ENCODE measurements at regions not wholly inside any gene's neighbourhood (a gene's known extent, or its start where the extent isn't known, plus 50 kb on each side); places are given as distances from the start of the nearest gene placed in this dataset.
"Not testable (repeated sequence)": the region's sequence is repeated elsewhere in the genome, so short reads cannot be mapped to it uniquely, and the experiment has no call there.

DNA sequence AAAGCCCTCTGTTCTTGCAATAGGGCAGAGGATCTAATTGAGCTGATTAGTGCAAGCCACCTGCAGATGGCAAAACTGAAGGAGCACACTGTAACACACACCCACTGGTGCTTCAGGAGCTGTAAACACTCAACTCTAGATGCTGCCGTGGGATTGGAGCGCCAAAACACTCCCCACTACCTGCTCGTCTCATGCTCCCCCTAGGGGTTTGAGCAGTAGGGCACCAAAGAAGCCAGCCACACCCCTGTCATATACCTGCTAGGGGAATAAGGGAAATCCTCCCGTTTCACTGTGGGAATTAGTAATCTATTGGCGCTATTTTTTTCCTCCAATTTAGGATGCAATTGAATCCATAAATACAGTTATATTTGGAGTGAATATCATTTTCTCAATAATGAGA, 360.2 kb downstream of the GLUD2 start:
- intact Hi-C loops (cut with micrococcal nuclease; ENCODE audit: unreplicated experiment) (no loop called here), in situ Hi-C loops (cut with HindIII; ENCODE audit: low pct_unique_long_range_greater_than_20kb, low sequenced_read_pairs) (no loop called here)
- TF ChIP-seq, protein P1, sequence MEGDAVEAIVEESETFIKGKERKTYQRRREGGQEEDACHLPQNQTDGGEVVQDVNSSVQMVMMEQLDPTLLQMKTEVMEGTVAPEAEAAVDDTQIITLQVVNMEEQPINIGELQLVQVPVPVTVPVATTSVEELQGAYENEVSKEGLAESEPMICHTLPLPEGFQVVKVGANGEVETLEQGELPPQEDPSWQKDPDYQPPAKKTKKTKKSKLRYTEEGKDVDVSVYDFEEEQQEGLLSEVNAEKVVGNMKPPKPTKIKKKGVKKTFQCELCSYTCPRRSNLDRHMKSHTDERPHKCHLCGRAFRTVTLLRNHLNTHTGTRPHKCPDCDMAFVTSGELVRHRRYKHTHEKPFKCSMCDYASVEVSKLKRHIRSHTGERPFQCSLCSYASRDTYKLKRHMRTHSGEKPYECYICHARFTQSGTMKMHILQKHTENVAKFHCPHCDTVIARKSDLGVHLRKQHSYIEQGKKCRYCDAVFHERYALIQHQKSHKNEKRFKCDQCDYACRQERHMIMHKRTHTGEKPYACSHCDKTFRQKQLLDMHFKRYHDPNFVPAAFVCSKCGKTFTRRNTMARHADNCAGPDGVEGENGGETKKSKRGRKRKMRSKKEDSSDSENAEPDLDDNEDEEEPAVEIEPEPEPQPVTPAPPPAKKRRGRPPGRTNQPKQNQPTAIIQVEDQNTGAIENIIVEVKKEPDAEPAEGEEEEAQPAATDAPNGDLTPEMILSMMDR (IDR thresholded peaks at IDR 0.05) = no peak
- TF ChIP-seq SIN3A (IDR thresholded peaks at IDR 0.05; ENCODE audit: borderline replicate concordance, insufficient read depth, low read depth, low read length) (no peak), POLR2AphosphoS5 (IDR thresholded peaks at IDR 0.05; ENCODE audit: low read depth, low read length) (no peak), TCF7L2 (IDR thresholded peaks at IDR 0.05; ENCODE audit: low read depth, low read length) (no peak)
- TF ChIP-seq, protein P2, sequence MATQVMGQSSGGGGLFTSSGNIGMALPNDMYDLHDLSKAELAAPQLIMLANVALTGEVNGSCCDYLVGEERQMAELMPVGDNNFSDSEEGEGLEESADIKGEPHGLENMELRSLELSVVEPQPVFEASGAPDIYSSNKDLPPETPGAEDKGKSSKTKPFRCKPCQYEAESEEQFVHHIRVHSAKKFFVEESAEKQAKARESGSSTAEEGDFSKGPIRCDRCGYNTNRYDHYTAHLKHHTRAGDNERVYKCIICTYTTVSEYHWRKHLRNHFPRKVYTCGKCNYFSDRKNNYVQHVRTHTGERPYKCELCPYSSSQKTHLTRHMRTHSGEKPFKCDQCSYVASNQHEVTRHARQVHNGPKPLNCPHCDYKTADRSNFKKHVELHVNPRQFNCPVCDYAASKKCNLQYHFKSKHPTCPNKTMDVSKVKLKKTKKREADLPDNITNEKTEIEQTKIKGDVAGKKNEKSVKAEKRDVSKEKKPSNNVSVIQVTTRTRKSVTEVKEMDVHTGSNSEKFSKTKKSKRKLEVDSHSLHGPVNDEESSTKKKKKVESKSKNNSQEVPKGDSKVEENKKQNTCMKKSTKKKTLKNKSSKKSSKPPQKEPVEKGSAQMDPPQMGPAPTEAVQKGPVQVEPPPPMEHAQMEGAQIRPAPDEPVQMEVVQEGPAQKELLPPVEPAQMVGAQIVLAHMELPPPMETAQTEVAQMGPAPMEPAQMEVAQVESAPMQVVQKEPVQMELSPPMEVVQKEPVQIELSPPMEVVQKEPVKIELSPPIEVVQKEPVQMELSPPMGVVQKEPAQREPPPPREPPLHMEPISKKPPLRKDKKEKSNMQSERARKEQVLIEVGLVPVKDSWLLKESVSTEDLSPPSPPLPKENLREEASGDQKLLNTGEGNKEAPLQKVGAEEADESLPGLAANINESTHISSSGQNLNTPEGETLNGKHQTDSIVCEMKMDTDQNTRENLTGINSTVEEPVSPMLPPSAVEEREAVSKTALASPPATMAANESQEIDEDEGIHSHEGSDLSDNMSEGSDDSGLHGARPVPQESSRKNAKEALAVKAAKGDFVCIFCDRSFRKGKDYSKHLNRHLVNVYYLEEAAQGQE (IDR thresholded peaks at IDR 0.05; ENCODE audit: insufficient read depth in 1 of 2, low read depth in 2 of 2, low read length in 1 of 2) = no peak
- DNase-seq (ENCODE audit: low read depth, low spot score) (no peak), ATAC-seq (no peak)
- CTCF ChIA-PET = no interaction called here
- POLR2A ChIA-PET = no interaction called here
- Histone ChIP-seq H3K9me3 (ENCODE audit: control insufficient read depth, insufficient read depth, low read depth, low read length) (no peaks in the 10 kb centered on the region), H3K4me3 (ENCODE audit: low read depth in 2 of 2, low read length in 2 of 2) (no peak overlapping the region), H3K36me3 (ENCODE audit: control insufficient read depth, insufficient read depth, low read length) (no peaks in the 10 kb centered on the region), H3K27ac (ENCODE audit: low read length) (no peak overlapping the region), H3K4me1 (ENCODE audit: control insufficient read depth, insufficient read depth, low read length) (no peaks in the 10 kb centered on the region), H3K27me3 (ENCODE audit: control insufficient read depth, insufficient read depth, low read length) (no peaks in the 10 kb centered on the region)
- BruUV-seq (replicated peaks) = no TSS peak

DNA sequence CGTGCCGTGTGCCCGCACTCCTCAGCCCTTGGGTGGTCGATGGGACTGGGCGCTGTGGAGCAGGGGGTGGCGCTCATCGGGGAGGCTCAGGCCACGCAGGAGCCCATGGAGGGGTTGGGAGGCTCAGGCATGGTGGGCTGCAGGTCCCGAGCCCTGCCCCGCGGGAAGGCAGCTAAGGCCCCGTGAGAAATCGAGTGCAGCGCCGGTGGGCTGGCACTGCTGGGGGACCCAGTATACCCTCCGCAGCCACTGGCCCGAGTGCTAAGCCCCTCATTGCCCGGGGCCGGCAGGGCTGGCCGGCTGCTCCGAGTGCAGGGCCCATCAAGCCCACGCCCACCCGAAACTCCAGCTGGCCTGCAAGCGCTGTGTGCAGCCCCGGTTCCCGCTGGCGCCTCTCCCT, 384.1 kb downstream of the GLUD2 start:
- H3K27me3 ChIP-seq (ENCODE audit: control insufficient read depth, insufficient read depth, low read length); BruUV-seq (replicated peaks); H3K9me3 ChIP-seq (ENCODE audit: control insufficient read depth, insufficient read depth, low read depth, low read length); intact Hi-C loops (cut with micrococcal nuclease; ENCODE audit: unreplicated experiment); CTCF ChIA-PET; DNase-seq (ENCODE audit: low read depth, low spot score); POLR2A ChIA-PET; ATAC-seq; H3K36me3 ChIP-seq (ENCODE audit: control insufficient read depth, insufficient read depth, low read length); H3K4me1 ChIP-seq (ENCODE audit: control insufficient read depth, insufficient read depth, low read length); H3K4me3 ChIP-seq (ENCODE audit: low read depth in 2 of 2, low read length in 2 of 2); in situ Hi-C loops (cut with HindIII; ENCODE audit: low pct_unique_long_range_greater_than_20kb, low sequenced_read_pairs); H3K27ac ChIP-seq (ENCODE audit: low read length): not testable (repeated sequence)

DNA sequence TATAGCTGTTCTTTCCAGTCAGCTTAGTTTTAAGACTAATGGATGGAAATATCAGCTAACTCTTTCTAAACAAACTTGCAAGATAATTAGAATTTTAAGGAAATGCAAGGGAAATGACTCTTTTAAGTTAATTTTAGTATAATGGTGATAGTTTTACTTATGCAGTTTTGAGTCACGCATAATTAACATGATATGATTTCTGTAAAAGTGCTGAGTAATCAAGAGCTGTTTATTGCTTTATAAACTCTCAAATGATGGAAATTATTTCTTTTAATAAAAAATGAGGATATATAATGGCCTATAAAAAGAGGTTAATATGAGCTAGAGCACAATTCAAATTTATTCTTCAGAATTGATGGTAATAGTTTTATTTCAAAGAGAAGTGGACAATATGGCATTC, 385.9 kb downstream of the GLUD2 start:
- Histone ChIP-seq H3K9me3 (ENCODE audit: control insufficient read depth, insufficient read depth, low read depth, low read length) (no peaks in the 10 kb centered on the region), H3K4me3 (ENCODE audit: low read depth in 2 of 2, low read length in 2 of 2) (no peak overlapping the region), H3K36me3 (ENCODE audit: control insufficient read depth, insufficient read depth, low read length) (no peaks in the 10 kb centered on the region), H3K27me3 (ENCODE audit: control insufficient read depth, insufficient read depth, low read length) (no peaks in the 10 kb centered on the region), H3K4me1 (ENCODE audit: control insufficient read depth, insufficient read depth, low read length) (no peaks in the 10 kb centered on the region), H3K27ac (ENCODE audit: low read length) (no peak overlapping the region)
- CTCF ChIA-PET = no interaction called here
- TF ChIP-seq TCF7L2 (IDR thresholded peaks at IDR 0.05; ENCODE audit: low read depth, low read length) (no peak), SIN3A (IDR thresholded peaks at IDR 0.05; ENCODE audit: borderline replicate concordance, insufficient read depth, low read depth, low read length) (no peak)
- TF ChIP-seq, protein P2 (IDR thresholded peaks at IDR 0.05; ENCODE audit: insufficient read depth in 1 of 2, low read depth in 2 of 2, low read length in 1 of 2) = no peak
- BruUV-seq (replicated peaks) = no TSS peak
- no peak for ATAC-seq
- in situ Hi-C loops (cut with HindIII; ENCODE audit: low pct_unique_long_range_greater_than_20kb, low sequenced_read_pairs) (no loop called here), intact Hi-C loops (cut with micrococcal nuclease; ENCODE audit: unreplicated experiment) (no loop called here)
- POLR2A ChIA-PET = no interaction called here
- DNase-seq (ENCODE audit: low read depth, low spot score) = no peak

DNA sequence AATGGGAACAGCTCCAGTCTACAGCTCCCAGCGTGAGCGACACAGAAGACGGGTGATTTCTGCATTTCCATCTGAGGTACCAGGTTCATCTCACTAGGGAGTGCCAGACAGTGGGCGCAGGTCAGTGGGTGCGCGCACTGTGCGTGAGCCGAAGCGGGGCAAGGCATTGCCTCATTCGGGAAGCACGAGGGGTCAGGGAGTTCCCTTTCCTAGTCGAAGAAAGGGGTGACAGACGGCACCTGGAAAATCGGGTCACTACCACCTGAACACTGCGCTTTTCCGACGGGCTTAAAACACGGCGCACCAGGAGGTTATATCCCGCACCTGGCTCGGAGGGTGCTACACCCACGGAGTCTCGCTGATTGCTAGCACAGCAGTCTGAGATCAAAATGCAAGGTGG, 390.3 kb downstream of the GLUD2 start:
- POLR2A ChIA-PET; H3K4me1 ChIP-seq (ENCODE audit: control insufficient read depth, insufficient read depth, low read length); DNase-seq (ENCODE audit: low read depth, low spot score); in situ Hi-C loops (cut with HindIII; ENCODE audit: low pct_unique_long_range_greater_than_20kb, low sequenced_read_pairs); H3K9me3 ChIP-seq (ENCODE audit: control insufficient read depth, insufficient read depth, low read depth, low read length); H3K27ac ChIP-seq (ENCODE audit: low read length); CTCF ChIA-PET; BruUV-seq (replicated peaks); intact Hi-C loops (cut with micrococcal nuclease; ENCODE audit: unreplicated experiment); H3K27me3 ChIP-seq (ENCODE audit: control insufficient read depth, insufficient read depth, low read length); H3K4me3 ChIP-seq (ENCODE audit: low read depth in 2 of 2, low read length in 2 of 2); H3K36me3 ChIP-seq (ENCODE audit: control insufficient read depth, insufficient read depth, low read length); ATAC-seq: not testable (repeated sequence)

Data from Panc1 (cell line).